HepG2 (cell line): ENCODE measurements at regions not wholly inside any gene's neighbourhood (a gene's known extent, or its start where the extent isn't known, plus 50 kb on each side); places are given as distances from the start of the nearest gene placed in this dataset.
A peak's percentile ranks its signal among the peaks of the same experiment; 100 is the strongest.

Source experiments
- ATAC-seq: fragments of 200-7000 bp; cut with Tn5 transposase; 3 replicates; pipeline ENCODE4 v1.9.1; 2020; ENCODE audit warnings: mild to moderate bottlenecking, moderate library complexity
- BruUV-seq: library from RNA; stranded (reverse); fragments of 400-500 nt; replicated peaks from 2 replicates; lab custom pipeline; 2021; lab: Mats Ljungman, UMichigan
- CTCF ChIA-PET: fragments of 300-600 bp; formaldehyde crosslinking; extraction: SDS; loops from one replicate; lab custom pipeline; 2021; ENCODE audit warnings: low total read pairs, inconsistent platforms, low intra/inter-chr PET ratio; lab: Yijun Ruan, JAX
- POLR2A ChIA-PET: fragments of 350-600 bp; sonication (Branson Sonifier 250); formaldehyde crosslinking; loops from one replicate; lab custom pipeline; 2020; ENCODE audit warnings: antibody characterized with exemption, inconsistent platforms; lab: Yijun Ruan, JAX
- DNase-seq: peaks from one replicate; pipeline ENCODE4 v3.0.0-alpha.2; 2015; ENCODE audit warnings: low spot score
- FAIRE-seq: peaks from 3 replicates; lab custom pipeline; 2011; peaks lifted over from hg19 to GRCh38; lab: Jason Lieb, UNC
- H2AFZ ChIP-seq: one replicate; pipeline ENCODE4 v1.6.1; 2011; ENCODE audit warnings: low read length, inconsistent platforms
- H3K27ac ChIP-seq: fragments of 300-600 bp; 3 replicates; pipeline ENCODE4 v1.8.0; 2011; ENCODE audit warnings: mixed run types, mild to moderate bottlenecking, mixed read lengths, low read length, inconsistent platforms; ENCODE audit not compliant: insufficient read depth; ENCODE audit errors: extremely low read length
- H3K27me3 ChIP-seq, 2 experiments: fragments of 200-600 bp in 1 of 2; 2 replicates in 1 of 2; 3 replicates in 1 of 2; pipeline versions ENCODE4 v1.6.0 to v1.8.0; 2011; ENCODE audit warnings: low read length in 2 of 2, mild to moderate bottlenecking in 2 of 2, moderate library complexity in 2 of 2, inconsistent platforms in 1 of 2; ENCODE audit not compliant: insufficient read depth in 2 of 2, control insufficient read depth in 1 of 2
- H3K36me3 ChIP-seq, 2 experiments: fragments of 200-600 bp in 1 of 2; replicated peaks in 1 of 2; 2 replicates in 1 of 2; 3 replicates in 1 of 2; pipeline versions ENCODE4 v1.5.1 to v1.8.0; 2011; ENCODE audit warnings: low read length in 2 of 2, inconsistent platforms in 1 of 2; ENCODE audit not compliant: insufficient read depth in 2 of 2, control insufficient read depth in 1 of 2
- H3K4me1 ChIP-seq: 2 replicates; pipeline ENCODE4 v1.5.1; 2012; ENCODE audit warnings: low read length, inconsistent platforms; ENCODE audit not compliant: insufficient read depth
- H3K4me2 ChIP-seq: 2 replicates; pipeline ENCODE4 v1.6.0; 2011; ENCODE audit warnings: low read depth, low read length, inconsistent platforms
- H3K4me3 ChIP-seq, 3 experiments: fragments of 200-600 bp in 1 of 3; sonication (generic), shearing (Covaris generic) in 1 of 3; replicated peaks in 1 of 3; 2 replicates each; pipeline ENCODE4 v1.5.1; 2011 to 2016; ENCODE audit warnings: low read length in 3 of 3, inconsistent platforms in 2 of 3, low read depth in 2 of 3, mild to moderate bottlenecking in 2 of 3, control low read depth in 1 of 3, mixed read lengths in 1 of 3; ENCODE audit not compliant: insufficient read depth in 1 of 3
- H3K79me2 ChIP-seq: one replicate; pipeline ENCODE4 v1.6.1; 2011; ENCODE audit warnings: low read length, inconsistent platforms; ENCODE audit not compliant: insufficient read depth
- H3K9ac ChIP-seq: 2 replicates; pipeline ENCODE4 v1.6.0; 2011; ENCODE audit warnings: mild to moderate bottlenecking, low read depth, low read length, inconsistent platforms; ENCODE audit not compliant: insufficient read depth
- H3K9me3 ChIP-seq: 2 replicates; pipeline ENCODE4 v1.5.1; 2012; ENCODE audit warnings: mild to moderate bottlenecking, low read length
- H4K20me1 ChIP-seq: 2 replicates; pipeline ENCODE4 v1.6.0; 2011; ENCODE audit warnings: inconsistent platforms, mild to moderate bottlenecking, low read length, moderate library complexity; ENCODE audit not compliant: insufficient read depth
- DNMT3B ChIP-seq: conservative IDR thresholded peaks from 2 replicates; pipeline ENCODE4 v1.6.1; 2016; ENCODE audit warnings: missing biosample characterization, control low read depth
- FLYWCH1 ChIP-seq: sonication (generic); formaldehyde crosslinking; IDR thresholded peaks from 2 replicates; pipeline ENCODE4 v1.8.1; 2023; ENCODE audit warnings: mild to moderate bottlenecking, missing genetic modification reagents
- MIER2 ChIP-seq: IDR thresholded peaks from 2 replicates; pipeline ENCODE4 v1.6.1; 2016; ENCODE audit warnings: missing biosample characterization, missing genetic modification reagents
- NR2F2 ChIP-seq: IDR thresholded peaks from 2 replicates; pipeline ENCODE4 v1.6.1; 2012; ENCODE audit warnings: low read depth, inconsistent platforms, borderline replicate concordance
- RFX1 ChIP-seq: fragments of 450-650 bp; IDR thresholded peaks from 2 replicates; pipeline ENCODE4 v1.6.1; 2017
- SKI ChIP-seq: fragments of 450-650 bp; IDR thresholded peaks from one replicate; pipeline ENCODE4 v1.6.1; 2018; ENCODE audit warnings: mild to moderate bottlenecking; ENCODE audit not compliant: partially characterized antibody
- SRSF4 ChIP-seq: fragments of 200-400 bp; formaldehyde crosslinking; IDR thresholded peaks from one replicate; pipeline ENCODE4 v1.6.1; 2018; ENCODE audit warnings: mild to moderate bottlenecking, low read depth, low read length, moderate library complexity; ENCODE audit not compliant: poor library complexity, severe bottlenecking
- STAT5B ChIP-seq: sonication (generic); formaldehyde crosslinking; IDR thresholded peaks from 2 replicates; pipeline ENCODE4 v1.4.0; 2020; ENCODE audit warnings: missing genetic modification reagents
- TCF7L2 ChIP-seq: IDR thresholded peaks from 2 replicates; pipeline ENCODE4 v1.6.1; 2011; ENCODE audit warnings: mild to moderate bottlenecking, low read depth, low read length, moderate library complexity
- ZFP1 ChIP-seq: IDR thresholded peaks from 2 replicates; pipeline ENCODE4 v1.6.1; 2016
- WGBS: methylation state at CpG from one replicate; pipeline ENCODE4 v1.1.6; 2017; ENCODE audit warnings: low lambda C conversion rate; 5-methylcytosine and 5-hydroxymethylcytosine counted together
- in situ Hi-C: cut with HindIII; loops from 2 replicates; pipeline ENCODE4 v1.10.0; 2017; ENCODE audit warnings: low pct_unique_long_range_greater_than_20kb; ENCODE audit not compliant: extremely low pct_ligation_motif_present
- intact Hi-C: fragments of 100-400 bp; cut with micrococcal nuclease; formaldehyde crosslinking; loops from one replicate; pipeline ENCODE4 v1.10.0; 2022; ENCODE audit not compliant: unreplicated experiment

GRCh38 chr2:74736589-74736988 is 82.5 kb downstream of the SEMA4F start:
- intact Hi-C loops = no loop called here
- WGBS = 8% methylated on average over 2 of the region's 2 CpGs
- no peak overlapping the region for H3K27ac ChIP-seq
- peaks cover 14% of the 10 kb centered on the region for H3K9me3 ChIP-seq
- peaks cover 43% of the 10 kb centered on the region for H3K4me1 ChIP-seq
- no peak overlapping the region for H3K9ac ChIP-seq
- CTCF ChIA-PET = no interaction called here
- DNase-seq (no peak), ATAC-seq (no peak), FAIRE-seq (no peak)
- peak; percentile 99 for TF ChIP-seq ZFP1
- no peak for TF ChIP-seq RFX1
- POLR2A ChIA-PET = no interaction called here
- H2AFZ ChIP-seq = no peak overlapping the region
- in situ Hi-C loops = no loop called here
- H3K27me3 ChIP-seq = peaks cover 2 to 5% of the 10 kb centered on the region in 2 experiments; a peak in 2 of 5 replicates
- no peak overlapping the region for H3K4me2 ChIP-seq
- no TSS peak for BruUV-seq
- no peaks in the 10 kb centered on the region for H4K20me1 ChIP-seq
- H3K4me3 ChIP-seq = no peak overlapping the region
- no peaks in the 10 kb centered on the region for H3K36me3 ChIP-seq
- H3K79me2 ChIP-seq = no peaks in the 10 kb centered on the region

- CTCF ChIA-PET = no interaction called here
These were observed 84.5 kb downstream of the SEMA4F start for GRCh38 chr2:74738586-74738985.

GRCh38 chr2:74739129-74739528 is 85.1 kb downstream of the SEMA4F start:
- FAIRE-seq (no peak), ATAC-seq (no peak), DNase-seq (no peak)
- Histone ChIP-seq H3K79me2 (no peaks in the 10 kb centered on the region), H3K9ac (no peak overlapping the region), H3K36me3 (no peaks in the 10 kb centered on the region), H3K4me3 (no peak overlapping the region), H3K4me2 (no peak overlapping the region), H2AFZ (no peak overlapping the region), H3K27ac (no peak overlapping the region), H4K20me1 (no peaks in the 10 kb centered on the region), H3K4me1 (peaks cover 55% of the 10 kb centered on the region), H3K9me3 (peaks cover 14% of the 10 kb centered on the region), H3K27me3 (peaks cover 2 to 11% of the 10 kb centered on the region in 2 experiments; a peak in 2 of 5 replicates)
- TF ChIP-seq SKI (no peak), SRSF4 (no peak), NR2F2 (no peak), STAT5B (no peak), MIER2 (CRISPR knock-in tag) (no peak), DNMT3B (CRISPR knock-in tag) (no peak), TCF7L2 (no peak)
- intact Hi-C loops (no loop called here), in situ Hi-C loops (no loop called here)
- CTCF ChIA-PET = no interaction called here
- no TSS peak for BruUV-seq
- POLR2A ChIA-PET = interaction anchor here (3.2 kb wide), 1 partner anchor 25 kb away, joined by 16 read pairs; no protein-coding TSS in a partner anchor

More at GRCh38 chr2:74738586-74738985, 84.5 kb downstream of the SEMA4F start:
- no peak for DNase-seq
- Histone ChIP-seq H2AFZ (no peak overlapping the region), H3K9ac (no peak overlapping the region)
- no peak for ATAC-seq
- in situ Hi-C loops = no loop called here
- FAIRE-seq = no peak
- TF ChIP-seq FLYWCH1 = no peak
- TF ChIP-seq, all 625 proteins: peak for 0
- peaks cover 2 to 6% of the 10 kb centered on the region in 2 experiments; a peak in 2 of 5 replicates for H3K27me3 ChIP-seq
- no peak overlapping the region for H3K4me3 ChIP-seq
- intact Hi-C loops = no loop called here
- no TSS peak for BruUV-seq
- peaks cover 50% of the 10 kb centered on the region for H3K4me1 ChIP-seq
- H3K27ac ChIP-seq = no peak overlapping the region
- H3K4me2 ChIP-seq = no peak overlapping the region
- POLR2A ChIA-PET = interaction anchor here (3.2 kb wide), 1 partner anchor 26 kb away, joined by 16 read pairs; no protein-coding TSS in a partner anchor
- peaks cover 14% of the 10 kb centered on the region for H3K9me3 ChIP-seq
- H3K79me2 ChIP-seq = no peaks in the 10 kb centered on the region
- H4K20me1 ChIP-seq = no peaks in the 10 kb centered on the region
- WGBS = 23% methylated on average over 6 of the region's 6 CpGs
- no peaks in the 10 kb centered on the region for H3K36me3 ChIP-seq
